Psoas muscle (tissue), 7 donors: ENCODE measurements at regions not wholly inside any gene's neighbourhood (a gene's known extent, or its start where the extent isn't known, plus 50 kb on each side); places are given as distances from the start of the nearest gene placed in this dataset.

Experiments used
- ATAC-seq, 4 donors: fragments of 200-7000 bp; cut with Tn5 transposase; one replicate each; pipeline ENCODE4 v1.9.1; 2020; ENCODE audit warnings: moderate library complexity in 3 of 4, mild to moderate bottlenecking in 2 of 4
- DNase-seq, 2 donors: peaks; one replicate each; pipeline ENCODE4 v3.0.0-alpha.2; 2020
- H3K27ac ChIP-seq: fragments of 200-600 bp; one replicate; pipeline ENCODE4 v1.8.0; 2022
- H3K27me3 ChIP-seq, 3 donors: fragments of 200-600 bp in 1 of 3; one replicate each; pipeline versions ENCODE4 v1.6.1 to v1.8.0; 2013 to 2022; ENCODE audit warnings: low read length in 2 of 3, mild to moderate bottlenecking in 2 of 3, moderate library complexity in 1 of 3; ENCODE audit not compliant: insufficient read depth in 3 of 3
- H3K36me3 ChIP-seq, 2 donors: fragments of 200-600 bp in 1 of 2; one replicate each; pipeline versions ENCODE4 v1.6.1 to v1.8.0; 2013 to 2022; ENCODE audit warnings: low read depth in 1 of 2, mild to moderate bottlenecking in 1 of 2, moderate library complexity in 1 of 2; ENCODE audit not compliant: insufficient read depth in 1 of 2
- H3K4me1 ChIP-seq: fragments of 200-600 bp; one replicate; pipeline ENCODE4 v1.8.0; 2022
- H3K4me3 ChIP-seq: fragments of 200-600 bp; one replicate; pipeline ENCODE4 v1.8.0; 2022; ENCODE audit warnings: mild to moderate bottlenecking
- H3K9me3 ChIP-seq: fragments of 200-600 bp; one replicate; pipeline ENCODE4 v1.8.0; 2022
- WGBS, 3 donors: extraction: QIAGEN DNeasy Blood & Tissue Kit; methylation state at CpG; one replicate each; pipeline versions ENCODE4 v1.1.6 to v1.1.7; 2013; 5-methylcytosine and 5-hydroxymethylcytosine counted together
- intact Hi-C, 2 donors: fragments of 100-400 bp; cut with DNase I; formaldehyde crosslinking; loops; one replicate each; pipeline versions ENCODE4 v1.11.0 to v1.14.2; 2022
- TF ChIP-seq, protein P1 (sequence below): fragments of 200-600 bp; IDR thresholded peaks from one replicate; pipeline ENCODE4 v1.8.0; 2022; ENCODE audit warnings: antibody characterized with exemption
- donor health status: healthy with polysubstance abuse.
- donor health status: DM: no; HTN: no; CAD: no; lungs with moderate emphysema.
- donor health status: Bipolar disorder and iron deficiency.
- donor health status: healthy.
- donor health status: DM: yes; HTN: yes; CAD: no.
- donor health status: DM: no; HTN: no; CAD: no.
- donor health status: DM: yes; HTN: yes; CAD: no.

DNA sequence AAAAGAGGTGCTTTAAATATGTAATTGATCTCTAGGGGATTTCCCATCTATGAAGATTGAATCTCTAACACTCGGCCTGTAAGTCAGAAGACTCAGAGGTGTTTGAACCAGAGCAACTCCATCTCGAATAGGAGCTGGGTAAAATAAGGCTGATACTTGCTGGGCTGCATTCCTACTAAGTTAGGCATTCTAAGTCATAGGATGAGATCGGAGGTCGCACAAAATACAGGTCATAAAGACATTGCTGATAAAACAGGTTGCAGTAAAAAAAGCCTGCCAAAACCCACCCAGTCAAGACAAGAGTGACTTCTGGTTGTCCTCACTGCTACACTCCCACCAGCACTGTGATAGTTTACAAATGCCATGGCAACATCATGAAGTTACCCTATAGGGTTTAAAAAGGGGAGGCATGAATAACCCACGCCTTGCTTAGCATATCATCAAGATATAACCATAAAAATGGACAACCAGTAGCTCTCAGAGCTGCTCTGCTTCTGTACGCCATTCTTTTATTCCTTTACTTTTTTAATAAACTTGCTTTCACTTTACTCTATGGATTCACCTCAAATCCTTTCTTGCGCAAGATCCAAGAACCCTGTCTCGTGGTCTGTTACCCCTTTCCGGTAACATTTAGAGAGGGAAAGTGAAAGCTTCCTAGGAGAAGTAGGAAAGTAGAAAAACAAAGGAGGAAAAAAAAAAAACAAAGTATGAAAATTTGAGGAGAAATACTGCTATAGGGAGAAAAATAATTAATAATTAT lies 129.7 kb upstream of the PHACTR1 start:
- H3K4me1 ChIP-seq = no peaks in the 10 kb centered on the region
- ATAC-seq (no peak), DNase-seq (no peak)
- no peaks in the 10 kb centered on the region for H3K27me3 ChIP-seq
- H3K9me3 ChIP-seq = no peaks in the 10 kb centered on the region
- TF ChIP-seq, protein P1, sequence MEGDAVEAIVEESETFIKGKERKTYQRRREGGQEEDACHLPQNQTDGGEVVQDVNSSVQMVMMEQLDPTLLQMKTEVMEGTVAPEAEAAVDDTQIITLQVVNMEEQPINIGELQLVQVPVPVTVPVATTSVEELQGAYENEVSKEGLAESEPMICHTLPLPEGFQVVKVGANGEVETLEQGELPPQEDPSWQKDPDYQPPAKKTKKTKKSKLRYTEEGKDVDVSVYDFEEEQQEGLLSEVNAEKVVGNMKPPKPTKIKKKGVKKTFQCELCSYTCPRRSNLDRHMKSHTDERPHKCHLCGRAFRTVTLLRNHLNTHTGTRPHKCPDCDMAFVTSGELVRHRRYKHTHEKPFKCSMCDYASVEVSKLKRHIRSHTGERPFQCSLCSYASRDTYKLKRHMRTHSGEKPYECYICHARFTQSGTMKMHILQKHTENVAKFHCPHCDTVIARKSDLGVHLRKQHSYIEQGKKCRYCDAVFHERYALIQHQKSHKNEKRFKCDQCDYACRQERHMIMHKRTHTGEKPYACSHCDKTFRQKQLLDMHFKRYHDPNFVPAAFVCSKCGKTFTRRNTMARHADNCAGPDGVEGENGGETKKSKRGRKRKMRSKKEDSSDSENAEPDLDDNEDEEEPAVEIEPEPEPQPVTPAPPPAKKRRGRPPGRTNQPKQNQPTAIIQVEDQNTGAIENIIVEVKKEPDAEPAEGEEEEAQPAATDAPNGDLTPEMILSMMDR = no peak
- intact Hi-C loops = no loop called here
- no peaks in the 10 kb centered on the region for H3K36me3 ChIP-seq
- no peak overlapping the region for H3K4me3 ChIP-seq
- H3K27ac ChIP-seq = no peak overlapping the region
- 81 to 84% (median 82%) methylated on average over 9 of the region's 9 CpGs for WGBS, 3 donors

DNA sequence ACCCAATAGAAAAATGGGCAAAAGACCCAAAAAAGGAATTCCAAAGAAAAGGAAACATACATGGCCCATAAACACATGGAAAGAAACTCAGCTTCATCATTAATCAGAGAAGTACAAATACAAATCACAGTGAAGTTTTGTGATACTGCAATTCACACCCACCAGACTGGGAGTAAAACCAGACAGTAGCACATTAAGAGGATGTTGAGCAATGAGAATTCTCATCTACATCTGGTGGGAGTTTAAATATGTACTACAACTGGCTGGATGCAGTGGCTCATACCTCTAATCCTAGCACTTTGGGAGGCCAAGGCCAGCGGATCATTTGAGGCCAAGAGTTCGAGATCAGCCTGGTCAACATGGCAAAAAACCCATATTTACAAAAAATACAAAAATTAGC lies 125.7 kb upstream of the PHACTR1 start:
- no peak overlapping the region for H3K27ac ChIP-seq
- intact Hi-C loops = no loop called here
- DNase-seq (no peak), ATAC-seq (no peak)
- 90 to 93% (median 92%) methylated on average over 2 of the region's 2 CpGs for WGBS, 3 donors
- H3K4me3 ChIP-seq = no peak overlapping the region
- no peaks in the 10 kb centered on the region for H3K27me3 ChIP-seq
- TF ChIP-seq, protein P1 = no peak
- H3K9me3 ChIP-seq = no peaks in the 10 kb centered on the region
- no peaks in the 10 kb centered on the region for H3K36me3 ChIP-seq
- H3K4me1 ChIP-seq = no peaks in the 10 kb centered on the region

DNA sequence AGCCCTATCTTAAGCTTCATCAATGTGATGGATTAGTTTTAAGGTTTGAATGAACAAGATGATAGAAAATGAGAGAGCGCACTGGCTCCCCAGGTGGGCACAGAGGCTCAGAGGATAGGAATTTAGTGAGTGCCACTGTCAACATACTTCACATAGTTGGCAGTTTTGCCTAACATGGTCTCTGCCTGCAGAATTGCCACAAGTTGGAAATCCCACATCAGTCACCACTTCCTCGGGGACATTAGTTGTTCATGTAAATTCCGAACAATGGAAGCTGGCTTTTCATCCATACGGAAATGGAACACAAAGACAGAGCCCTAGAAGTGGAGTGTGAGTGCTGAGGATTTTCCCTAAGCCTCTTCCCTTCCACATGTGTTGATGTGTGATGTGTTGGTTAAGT lies 123.9 kb upstream of the PHACTR1 start:
- TF ChIP-seq, protein P1 = no peak
- H3K4me3 ChIP-seq = no peak overlapping the region
- no peaks in the 10 kb centered on the region for H3K27me3 ChIP-seq
- no peaks in the 10 kb centered on the region for H3K36me3 ChIP-seq
- no peak for ATAC-seq
- H3K4me1 ChIP-seq = no peaks in the 10 kb centered on the region
- 71 to 82% (median 77%) methylated on average over 4 of the region's 4 CpGs for WGBS, 3 donors
- intact Hi-C loops = no loop called here
- H3K9me3 ChIP-seq = no peaks in the 10 kb centered on the region
- no peak overlapping the region for H3K27ac ChIP-seq
- DNase-seq = no peak

DNA sequence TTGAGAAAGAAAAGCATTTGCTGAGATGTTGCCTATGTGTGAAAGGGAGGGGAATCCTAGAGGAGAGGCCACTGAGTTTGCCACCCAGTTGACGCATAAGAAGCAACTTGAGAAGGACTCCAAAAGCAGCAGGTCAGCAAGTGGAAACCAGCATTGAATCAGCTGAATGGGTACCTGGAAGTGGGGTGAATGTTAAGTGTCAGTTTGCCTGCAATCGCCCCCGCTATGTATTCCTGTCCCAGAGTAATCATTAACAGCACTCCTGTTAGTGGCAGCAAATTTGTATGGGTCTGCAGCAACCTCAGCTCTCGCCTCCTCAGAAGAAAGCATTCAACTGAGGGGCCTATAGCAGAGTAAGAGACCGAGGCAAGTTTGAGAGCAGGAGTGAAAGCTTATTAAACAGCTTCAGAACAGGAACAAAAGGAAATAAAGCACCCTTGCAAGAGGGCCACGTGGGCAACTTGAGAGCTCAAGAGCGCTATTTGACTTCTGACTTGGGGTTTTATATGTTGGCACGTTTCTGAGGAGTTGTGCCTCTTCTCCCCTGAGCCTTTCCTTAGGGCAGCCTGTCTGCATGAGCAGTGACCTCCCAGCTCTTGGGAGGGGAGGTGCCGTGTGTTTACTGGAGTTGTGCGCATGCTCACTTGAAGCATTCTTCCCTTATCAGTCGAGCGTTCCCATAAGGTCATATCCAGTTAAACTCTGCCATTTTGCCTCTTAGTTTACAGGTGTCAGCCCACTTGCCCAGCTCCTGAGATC lies 122.6 kb upstream of the PHACTR1 start:
- Histone ChIP-seq H3K27ac (no peak overlapping the region), H3K36me3 (no peaks in the 10 kb centered on the region), H3K27me3 (peaks cover 0 to 3% (median 0%) of the 10 kb centered on the region in 3 donors), H3K4me1 (no peaks in the 10 kb centered on the region), H3K9me3 (no peaks in the 10 kb centered on the region), H3K4me3 (no peak overlapping the region)
- TF ChIP-seq, protein P1 = no peak
- 82 to 86% (median 83%) methylated on average over 12 of the region's 12 CpGs for WGBS, 3 donors
- DNase-seq = no peak
- ATAC-seq = no peak
- intact Hi-C loops = no loop called here
